ENCODE measurements at regions not wholly inside any gene's neighbourhood (a gene's known extent, or its start where the extent isn't known, plus 50 kb on each side); places are given as distances from the start of the nearest gene placed in this dataset.
"Not testable (repeated sequence)": the region's sequence is repeated elsewhere in the genome, so short reads cannot be mapped to it uniquely, and the experiment has no call there.

- TF ChIP-seq CTCF (conservative IDR thresholded peaks at IDR 0.05; ENCODE audit: low read depth, low read length): no peak
- DNase-seq (ENCODE audit: low read depth): peak; percentile 75
- H3K4me3 ChIP-seq (ENCODE audit: low read depth, low read length): no peak overlapping the region
Measured at GRCh38 chr12:76186131-76186906, 101.8 kb upstream of the NAP1L1 start.

GRCh38 chr12:76183459-76184186, 99.1 kb upstream of the NAP1L1 start:
- peak; percentile 98 for DNase-seq (ENCODE audit: low read depth)

GRCh38 chr12:76180401-76181277, 96.2 kb upstream of the NAP1L1 start:
- no peak for TF ChIP-seq CTCF (conservative IDR thresholded peaks at IDR 0.05; ENCODE audit: low read depth, low read length)
- no peak overlapping the region for H3K4me3 ChIP-seq (ENCODE audit: low read depth, low read length)
- no peak for DNase-seq (ENCODE audit: low read depth)

More at GRCh38 chr12:76183459-76184186, 99.1 kb upstream of the NAP1L1 start:
- TF ChIP-seq CTCF (conservative IDR thresholded peaks at IDR 0.05; ENCODE audit: low read depth, low read length): no peak
- no peak overlapping the region for H3K4me3 ChIP-seq (ENCODE audit: low read depth, low read length)

GRCh38 chr12:76178452-76178851, 94.0 kb upstream of the NAP1L1 start:
- DNase-seq (ENCODE audit: low read depth): no peak
- no peak overlapping the region for H3K4me3 ChIP-seq (ENCODE audit: low read depth, low read length)
- no peak for TF ChIP-seq CTCF (conservative IDR thresholded peaks at IDR 0.05; ENCODE audit: low read depth, low read length)

GRCh38 chr12:76177821-76178220, 93.3 kb upstream of the NAP1L1 start:
- no peak overlapping the region for H3K4me3 ChIP-seq (ENCODE audit: low read depth, low read length)

GRCh38 chr12:76176940-76177339, 92.5 kb upstream of the NAP1L1 start:
- no peak for DNase-seq (ENCODE audit: low read depth)
- no peak overlapping the region for H3K4me3 ChIP-seq (ENCODE audit: low read depth, low read length)
- TF ChIP-seq CTCF (conservative IDR thresholded peaks at IDR 0.05; ENCODE audit: low read depth, low read length): no peak

More at GRCh38 chr12:76177821-76178220, 93.3 kb upstream of the NAP1L1 start:
- TF ChIP-seq CTCF (conservative IDR thresholded peaks at IDR 0.05; ENCODE audit: low read depth, low read length): no peak
- DNase-seq (ENCODE audit: low read depth): no peak

- not testable (repeated sequence) for H3K4me3 ChIP-seq (ENCODE audit: low read depth, low read length); DNase-seq (ENCODE audit: low read depth)
Measured at GRCh38 chr12:76175946-76176345, 91.5 kb upstream of the NAP1L1 start.
